Ovary (tissue), 7 donors: ENCODE measurements at regions not wholly inside any gene's neighbourhood (a gene's known extent, or its start where the extent isn't known, plus 50 kb on each side); places are given as distances from the start of the nearest gene placed in this dataset.
A peak's percentile ranks its signal among the peaks of the same experiment; 100 is the strongest.
"Not testable (repeated sequence)": the region's sequence is repeated elsewhere in the genome, so short reads cannot be mapped to it uniquely, and the experiment has no call there.

Experiments
- DNase-seq, 5 donors: peaks; one replicate each; pipeline ENCODE4 v3.0.0-alpha.2; 2019 to 2020
- H3K27ac ChIP-seq, 2 donors: fragments of 200-600 bp; one replicate each; pipeline versions ENCODE4 v1.5.1 to v1.8.0; 2019 to 2022
- H3K27me3 ChIP-seq: fragments of 200-600 bp; one replicate; pipeline ENCODE4 v1.8.0; 2022
- H3K36me3 ChIP-seq: fragments of 200-600 bp; sonication (generic); one replicate; pipeline ENCODE4 v1.5.1; 2019
- H3K4me1 ChIP-seq: one replicate; pipeline ENCODE4 v1.8.1; 2013; ENCODE audit warnings: mild to moderate bottlenecking, moderate library complexity; ENCODE audit not compliant: insufficient read depth
- H3K4me3 ChIP-seq: fragments of 200-600 bp; sonication (generic); one replicate; pipeline ENCODE4 v1.5.1; 2017
- H3K9me3 ChIP-seq, 2 donors: fragments of 200-600 bp in 1 of 2; sonication (generic) in 1 of 2; one replicate each; pipeline versions ENCODE4 v1.5.1 to v1.8.1; 2013 to 2019; ENCODE audit warnings: mild to moderate bottlenecking in 1 of 2, moderate library complexity in 1 of 2
- WGBS, 3 donors: extraction: QIAGEN DNeasy Blood & Tissue Kit in 1 of 3; methylation state at CpG; one replicate each; pipeline versions ENCODE4 v1.1.5 to v1.1.7; 2013 to 2017; 5-methylcytosine and 5-hydroxymethylcytosine counted together
- intact Hi-C, 4 donors: fragments of 100-400 bp; cut with DNase I; formaldehyde crosslinking; loops; one replicate each; pipeline versions ENCODE4 v1.11.0 to v1.15.1; 2022 to 2023
- donor health status: DM: no; HTN: no; CAD: no; lungs with moderate emphysema.
- donor health status: DM: no; HTN: no; CAD: no.
- donor health status: Bipolar disorder and iron deficiency.
- donor health status: DM: no; HTN: no; CAD: no.
- donor health status: DM: yes; HTN: yes; CAD: no.

GRCh38 chr9:62864481-62865469 is 1674.9 kb downstream of the SPATA31A7 start:
- H3K36me3 ChIP-seq, H3K4me1 ChIP-seq, intact Hi-C loops, H3K9me3 ChIP-seq, H3K27ac ChIP-seq, H3K4me3 ChIP-seq, H3K27me3 ChIP-seq: not testable (repeated sequence)
- DNase-seq: peak in 1 of 5 donors; percentile 36
- 11 to 14% (median 14%) methylated on average over 28 of the region's 28 CpGs for WGBS, 3 donors

GRCh38 chr9:62869061-62869460 is 1679.2 kb downstream of the SPATA31A7 start:
- H3K27ac ChIP-seq, H3K4me3 ChIP-seq, H3K9me3 ChIP-seq, H3K27me3 ChIP-seq, H3K36me3 ChIP-seq, DNase-seq, H3K4me1 ChIP-seq, intact Hi-C loops: not testable (repeated sequence)
- 74 to 79% (median 77%) methylated on average over 4 of the region's 4 CpGs for WGBS, 3 donors

GRCh38 chr9:62871765-62872164 is 1681.9 kb downstream of the SPATA31A7 start:
- H3K27ac ChIP-seq, intact Hi-C loops, H3K4me1 ChIP-seq, DNase-seq, H3K36me3 ChIP-seq, H3K4me3 ChIP-seq, H3K27me3 ChIP-seq, H3K9me3 ChIP-seq: not testable (repeated sequence)
- 44 to 63% (median 50%) methylated on average over 1 of the region's 1 CpG for WGBS, 3 donors

GRCh38 chr9:62874213-62874612 is 1684.4 kb downstream of the SPATA31A7 start:
- H3K4me1 ChIP-seq, DNase-seq, H3K4me3 ChIP-seq, intact Hi-C loops, H3K9me3 ChIP-seq, H3K36me3 ChIP-seq, H3K27me3 ChIP-seq, H3K27ac ChIP-seq: not testable (repeated sequence)
- 73 to 80% (median 75%) methylated on average over 8 to 10 of the region's 10 CpGs for WGBS, 3 donors

GRCh38 chr9:62874745-62875599 is 1685.1 kb downstream of the SPATA31A7 start:
- H3K27me3 ChIP-seq, H3K4me3 ChIP-seq, H3K27ac ChIP-seq, intact Hi-C loops, H3K9me3 ChIP-seq, H3K36me3 ChIP-seq, DNase-seq, H3K4me1 ChIP-seq: not testable (repeated sequence)
- WGBS, 3 donors: 44 to 55% (median 51%) methylated on average over 4 of the region's 4 CpGs

- H3K4me3 ChIP-seq, H3K27ac ChIP-seq, intact Hi-C loops, H3K27me3 ChIP-seq, DNase-seq, H3K36me3 ChIP-seq, H3K9me3 ChIP-seq, H3K4me1 ChIP-seq: not testable (repeated sequence)
Measured at GRCh38 chr9:62877552-62877951, 1687.7 kb downstream of the SPATA31A7 start.

- H3K36me3 ChIP-seq, H3K27me3 ChIP-seq, intact Hi-C loops, H3K4me3 ChIP-seq, H3K27ac ChIP-seq, DNase-seq, H3K9me3 ChIP-seq, H3K4me1 ChIP-seq: not testable (repeated sequence)
- WGBS, 3 donors: 59 to 65% (median 65%) methylated on average over 7 of the region's 7 CpGs
Measured at GRCh38 chr9:62877987-62878386, 1688.2 kb downstream of the SPATA31A7 start.

GRCh38 chr9:62880453-62880852 is 1690.6 kb downstream of the SPATA31A7 start:
- H3K9me3 ChIP-seq, H3K36me3 ChIP-seq, H3K27me3 ChIP-seq, H3K4me3 ChIP-seq, DNase-seq, H3K4me1 ChIP-seq, intact Hi-C loops, H3K27ac ChIP-seq: not testable (repeated sequence)
- 65 to 70% (median 69%) methylated on average over 6 of the region's 6 CpGs for WGBS, 3 donors

- H3K27ac ChIP-seq, H3K9me3 ChIP-seq, DNase-seq, H3K4me1 ChIP-seq, H3K36me3 ChIP-seq, H3K27me3 ChIP-seq, intact Hi-C loops, H3K4me3 ChIP-seq: not testable (repeated sequence)
- WGBS, 3 donors: 72 to 80% (median 74%) methylated on average over 3 of the region's 3 CpGs
Measured at GRCh38 chr9:62880971-62881370, 1691.1 kb downstream of the SPATA31A7 start.

- not testable (repeated sequence) for H3K4me1 ChIP-seq
- WGBS, 3 donors: 77 to 82% (median 80%) methylated on average over 8 of the region's 8 CpGs
Measured at GRCh38 chr9:62881811-62882210, 1692.0 kb downstream of the SPATA31A7 start.

GRCh38 chr9:62882717-62883116 is 1692.9 kb downstream of the SPATA31A7 start:
- intact Hi-C loops, H3K4me1 ChIP-seq, H3K4me3 ChIP-seq, H3K27ac ChIP-seq, DNase-seq, H3K27me3 ChIP-seq, H3K36me3 ChIP-seq, H3K9me3 ChIP-seq: not testable (repeated sequence)
- 68 to 77% (median 68%) methylated on average over 5 of the region's 5 CpGs for WGBS, 3 donors

More at GRCh38 chr9:62881811-62882210, 1692.0 kb downstream of the SPATA31A7 start:
- H3K27me3 ChIP-seq, H3K9me3 ChIP-seq, H3K4me3 ChIP-seq, intact Hi-C loops, DNase-seq, H3K36me3 ChIP-seq, H3K27ac ChIP-seq: not testable (repeated sequence)
